SK-N-SH (cell line): ENCODE measurements at regions not wholly inside any gene's neighbourhood (a gene's known extent, or its start where the extent isn't known, plus 50 kb on each side); places are given as distances from the start of the nearest gene placed in this dataset.

Source experiments
- CTCF ChIA-PET: fragments of 300-600, 350-600 bp; formaldehyde crosslinking; extraction: SDS; loops from one replicate; lab custom pipeline; 2021; lab: Yijun Ruan, JAX
- POLR2A ChIA-PET: fragments of 350-600 bp; sonication (Branson Sonifier 250); formaldehyde crosslinking; extraction: SDS; loops from one replicate; lab custom pipeline; 2020; ENCODE audit warnings: antibody characterized with exemption, inconsistent platforms; lab: Yijun Ruan, JAX
- DNase-seq: peaks from one replicate; pipeline ENCODE4 v3.0.0; 2012
- H2AFZ ChIP-seq: fragments of 200-600 bp; sonication (generic); 2 replicates; pipeline ENCODE4 v1.8.1; 2016; ENCODE audit warnings: antibody characterized with exemption, mild to moderate bottlenecking, low read depth
- H3F3A ChIP-seq: fragments of 200-600 bp; sonication (generic); replicated peaks from 2 replicates; pipeline ENCODE3; 2016; ENCODE audit warnings: antibody characterized with exemption, mild to moderate bottlenecking; ENCODE audit not compliant: insufficient read depth
- H3K27ac ChIP-seq, 2 experiments: fragments of 200-500 bp in 1 of 2; fragments of 200-600 bp in 1 of 2; sonication (Bioruptor generic) in 1 of 2; sonication (generic), shearing (Covaris generic) in 1 of 2; 2 replicates each; pipeline versions ENCODE4 v1.5.1 to v1.6.1; 2014 to 2016; ENCODE audit warnings: low read depth in 2 of 2, inconsistent platforms in 1 of 2, low read length in 1 of 2, mild to moderate bottlenecking in 1 of 2, mixed read lengths in 1 of 2
- H3K27me3 ChIP-seq: fragments of 200-600 bp; sonication (generic), shearing (Covaris generic); 2 replicates; pipeline ENCODE4 v1.6.1; 2016; ENCODE audit warnings: mixed run types; ENCODE audit not compliant: insufficient read depth
- H3K36me3 ChIP-seq, 2 experiments: fragments of 200-500 bp in 1 of 2; fragments of 200-600 bp in 1 of 2; sonication (Bioruptor generic) in 1 of 2; sonication (generic) in 1 of 2; replicated peaks in 1 of 2; 2 replicates each; pipeline versions ENCODE3 to v1.5.1; 2014 to 2016; ENCODE audit warnings: low read length in 1 of 2, mild to moderate bottlenecking in 1 of 2; ENCODE audit not compliant: insufficient read depth in 2 of 2, control insufficient read depth in 1 of 2
- H3K4me1 ChIP-seq, 2 experiments: fragments of 200-500 bp in 1 of 2; fragments of 200-600 bp in 1 of 2; sonication (Bioruptor generic) in 1 of 2; sonication (generic), shearing (Covaris generic) in 1 of 2; 2 replicates each; pipeline versions ENCODE4 v1.5.1 to v1.6.1; 2014 to 2016; ENCODE audit warnings: low read depth in 1 of 2, low read length in 1 of 2, mixed run types in 1 of 2; ENCODE audit not compliant: insufficient read depth in 2 of 2, control insufficient read depth in 1 of 2
- H3K4me2 ChIP-seq: fragments of 200-600 bp; sonication (generic), shearing (Covaris generic); 2 replicates; pipeline ENCODE4 v1.6.1; 2017; ENCODE audit warnings: mixed run types
- H3K4me3 ChIP-seq, 2 experiments: fragments of 200-500 bp in 1 of 2; fragments of 200-600 bp in 1 of 2; sonication (Bioruptor generic) in 1 of 2; sonication (generic), shearing (Covaris generic) in 1 of 2; 2 replicates each; pipeline versions ENCODE4 v1.5.1 to v1.8.1; 2014 to 2016; ENCODE audit warnings: low read depth in 2 of 2, inconsistent platforms in 1 of 2, low read length in 1 of 2, mild to moderate bottlenecking in 1 of 2, mixed read lengths in 1 of 2, moderate library complexity in 1 of 2
- H3K79me2 ChIP-seq: fragments of 200-600 bp; sonication (generic); 2 replicates; pipeline ENCODE4 v1.8.1; 2017; ENCODE audit warnings: mild to moderate bottlenecking; ENCODE audit not compliant: insufficient read depth
- H3K9ac ChIP-seq: fragments of 200-600 bp; sonication (generic); 2 replicates; pipeline ENCODE4 v1.6.1; 2017; ENCODE audit warnings: mixed run types
- H3K9me2 ChIP-seq: fragments of 200-600 bp; sonication (generic); 2 replicates; pipeline ENCODE4 v1.6.1; 2017; ENCODE audit warnings: mixed run types
- H3K9me3 ChIP-seq: fragments of 200-600 bp; sonication (generic); 2 replicates; pipeline ENCODE4 v1.6.1; 2017; ENCODE audit warnings: mixed run types, mild to moderate bottlenecking, moderate library complexity
- H4K20me1 ChIP-seq: fragments of 200-600 bp; sonication (generic); 2 replicates; pipeline ENCODE4 v1.6.1; 2017; ENCODE audit warnings: mild to moderate bottlenecking, mixed run types; ENCODE audit not compliant: insufficient read depth
- ELF1 ChIP-seq: IDR thresholded peaks from 2 replicates; pipeline ENCODE4 v1.4.0; 2012
- EZH2phosphoT487 ChIP-seq: fragments of 200-600 bp; sonication (generic); IDR thresholded peaks from 2 replicates; pipeline ENCODE4 v1.6.1; 2017; ENCODE audit warnings: low read depth, mixed run types, mild to moderate bottlenecking, antibody characterized with exemption, moderate library complexity, borderline replicate concordance
- MEF2A ChIP-seq: IDR thresholded peaks from 2 replicates; pipeline ENCODE4 v1.4.0; 2012; ENCODE audit warnings: low read depth, borderline replicate concordance
- NFIC ChIP-seq: IDR thresholded peaks from 2 replicates; pipeline ENCODE4 v1.4.0; 2012; ENCODE audit warnings: borderline replicate concordance
- PBX3 ChIP-seq: IDR thresholded peaks from 2 replicates; pipeline ENCODE4; 2012
- RAD21 ChIP-seq: IDR thresholded peaks from 2 replicates; pipeline ENCODE4 v1.6.1; 2012; ENCODE audit warnings: mild to moderate bottlenecking, low read length
- RXRA ChIP-seq: IDR thresholded peaks from 2 replicates; pipeline ENCODE4 v1.4.0; 2012; ENCODE audit warnings: low read depth, mild to moderate bottlenecking, borderline replicate concordance
- SMC3 ChIP-seq: IDR thresholded peaks from 2 replicates; pipeline ENCODE4 v1.6.1; 2012; ENCODE audit warnings: low read depth, low read length, improper control_type of control experiment
- YY1 ChIP-seq: IDR thresholded peaks from 2 replicates; pipeline ENCODE4 v1.4.0; 2012; ENCODE audit warnings: low read depth, mild to moderate bottlenecking
- WGBS: methylation state at CpG from one replicate; pipeline ENCODE4 v1.1.6; 2017; ENCODE audit warnings: low lambda C conversion rate; 5-methylcytosine and 5-hydroxymethylcytosine counted together
- TF ChIP-seq, protein P1 (sequence below): IDR thresholded peaks from 2 replicates; pipeline ENCODE4 v1.4.0; 2012; ENCODE audit warnings: low read depth, borderline replicate concordance
- TF ChIP-seq, protein P2 (sequence below): fragments of 150-350 bp; IDR thresholded peaks from 2 replicates; pipeline ENCODE4 v1.6.1; 2017; ENCODE audit warnings: antibody characterized with exemption, low read length, low read depth, borderline replicate concordance

- Histone ChIP-seq H3K9me3 (no peaks in the 10 kb centered on the region), H2AFZ (no peak overlapping the region), H3K9ac (no peak overlapping the region), H4K20me1 (no peaks in the 10 kb centered on the region), H3K79me2 (no peaks in the 10 kb centered on the region), H3F3A (no peaks in the 10 kb centered on the region)
- no peak for DNase-seq
- CTCF ChIA-PET: no interaction called here
- TF ChIP-seq ELF1 (no peak), YY1 (no peak), PBX3 (no peak), RAD21 (no peak), EZH2phosphoT487 (no peak), SMC3 (no peak), MEF2A (no peak)
- TF ChIP-seq, protein P1, sequence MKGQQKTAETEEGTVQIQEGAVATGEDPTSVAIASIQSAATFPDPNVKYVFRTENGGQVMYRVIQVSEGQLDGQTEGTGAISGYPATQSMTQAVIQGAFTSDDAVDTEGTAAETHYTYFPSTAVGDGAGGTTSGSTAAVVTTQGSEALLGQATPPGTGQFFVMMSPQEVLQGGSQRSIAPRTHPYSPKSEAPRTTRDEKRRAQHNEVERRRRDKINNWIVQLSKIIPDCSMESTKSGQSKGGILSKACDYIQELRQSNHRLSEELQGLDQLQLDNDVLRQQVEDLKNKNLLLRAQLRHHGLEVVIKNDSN: no peak
- TF ChIP-seq, protein P2, sequence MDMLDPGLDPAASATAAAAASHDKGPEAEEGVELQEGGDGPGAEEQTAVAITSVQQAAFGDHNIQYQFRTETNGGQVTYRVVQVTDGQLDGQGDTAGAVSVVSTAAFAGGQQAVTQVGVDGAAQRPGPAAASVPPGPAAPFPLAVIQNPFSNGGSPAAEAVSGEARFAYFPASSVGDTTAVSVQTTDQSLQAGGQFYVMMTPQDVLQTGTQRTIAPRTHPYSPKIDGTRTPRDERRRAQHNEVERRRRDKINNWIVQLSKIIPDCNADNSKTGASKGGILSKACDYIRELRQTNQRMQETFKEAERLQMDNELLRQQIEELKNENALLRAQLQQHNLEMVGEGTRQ: no peak
- TF ChIP-seq, all 33 proteins: peak for 0
- no peak overlapping the region for H3K4me2 ChIP-seq
- peaks cover 0 to 9% of the 10 kb centered on the region in 2 experiments; a peak in 1 of 4 replicates for H3K4me1 ChIP-seq
- H3K9me2 ChIP-seq: no peaks in the 10 kb centered on the region
- H3K27ac ChIP-seq: no peak overlapping the region
- POLR2A ChIA-PET: no interaction called here
- no peaks in the 10 kb centered on the region for H3K36me3 ChIP-seq
- WGBS: 29% methylated on average over 6 of the region's 6 CpGs
- H3K27me3 ChIP-seq: no peaks in the 10 kb centered on the region; the same call in 1 of the 2 replicates
- no peak overlapping the region for H3K4me3 ChIP-seq
These were observed 128.8 kb downstream of the RRAGC start for GRCh38 chr1:38730511-38731397.

DNA sequence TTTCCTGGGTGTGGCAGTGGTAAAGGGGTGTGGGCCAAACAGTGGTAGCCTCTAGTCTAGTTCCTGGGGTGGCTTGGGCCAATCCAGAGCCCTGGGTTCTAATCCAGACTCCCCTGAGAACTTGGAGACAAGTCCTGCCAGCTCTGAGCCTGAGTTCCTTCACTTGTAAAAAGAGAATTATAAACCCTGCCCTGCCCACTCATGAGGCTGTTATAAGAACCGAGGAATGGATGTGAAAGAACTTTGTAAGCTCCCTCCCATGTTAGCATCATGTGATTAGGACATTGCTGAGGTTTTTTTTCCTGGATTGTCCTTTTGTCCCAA lies 131.0 kb downstream of the RRAGC start:
- DNase-seq: no peak
- no peaks in the 10 kb centered on the region; the same call in 1 of the 2 replicates for H3K27me3 ChIP-seq
- TF ChIP-seq NFIC (no peak), RXRA (no peak)
- 9% methylated on average over 1 of the region's 1 CpG for WGBS
- no peak overlapping the region for H3K4me2 ChIP-seq
- H3K36me3 ChIP-seq: no peaks in the 10 kb centered on the region
- no peaks in the 10 kb centered on the region for H3K9me2 ChIP-seq
- H4K20me1 ChIP-seq: no peaks in the 10 kb centered on the region
- CTCF ChIA-PET: no interaction called here
- no peaks in the 10 kb centered on the region for H3F3A ChIP-seq
- no peak overlapping the region for H3K9ac ChIP-seq
- H3K4me3 ChIP-seq: no peak overlapping the region
- H3K27ac ChIP-seq: no peak overlapping the region
- POLR2A ChIA-PET: no interaction called here
- H3K9me3 ChIP-seq: no peaks in the 10 kb centered on the region
- H3K79me2 ChIP-seq: no peaks in the 10 kb centered on the region
- H2AFZ ChIP-seq: no peak overlapping the region
- H3K4me1 ChIP-seq: peaks cover 0 to 13% of the 10 kb centered on the region in 2 experiments; a peak in 1 of 4 replicates
